HCT116 (cell line): ENCODE measurements at regions not wholly inside any gene's neighbourhood (a gene's known extent, or its start where the extent isn't known, plus 50 kb on each side); places are given as distances from the start of the nearest gene placed in this dataset.

Experiments used
- ATAC-seq: fragments of 200-7000 bp; cut with Tn5 transposase; 2 replicates; pipeline ENCODE4 v1.9.1; 2020; ENCODE audit warnings: mild to moderate bottlenecking, moderate library complexity
- BruUV-seq: library from RNA; stranded (reverse); fragments of 400-500 nt; replicated peaks from 2 replicates; lab custom pipeline; 2021; lab: Mats Ljungman, UMichigan
- CTCF ChIA-PET: fragments of 300-600 bp; sonication (Branson Sonifier 250); formaldehyde crosslinking; loops from one replicate; lab custom pipeline; 2021; ENCODE audit warnings: antibody characterized with exemption; lab: Charles Lee
- POLR2A ChIA-PET: fragments of 300-600, 350-600 bp; sonication (Branson Sonifier 250); formaldehyde crosslinking; loops from one replicate; lab custom pipeline; 2021; ENCODE audit warnings: antibody characterized with exemption; lab: Charles Lee
- RAD21 ChIA-PET, 2 experiments: fragments of 300-600 bp; sonication (Branson Sonifier 250); formaldehyde crosslinking; loops; one replicate each; lab custom pipeline; 2023; ENCODE audit warnings: low total read pairs in 2 of 2; ENCODE audit not compliant: uncharacterized antibody in 2 of 2, unreplicated experiment in 2 of 2, low non-redundant PET in 1 of 2; lab: Charles Lee
- DNase-seq: peaks from one replicate; pipeline ENCODE4 v3.0.0-alpha.2; 2010; ENCODE audit warnings: low read depth, low spot score
- H2AFZ ChIP-seq: fragments of 200-600 bp; shearing (Covaris generic), sonication (generic); 2 replicates; pipeline ENCODE4 v1.6.1; 2017; ENCODE audit warnings: low read depth, mixed run types, mixed read lengths, antibody characterized with exemption, low read length; ENCODE audit not compliant: poor library complexity, severe bottlenecking
- H3K27ac ChIP-seq: 2 replicates; pipeline ENCODE4 v1.5.1; 2012; ENCODE audit warnings: low read depth, low read length
- H3K27me3 ChIP-seq: fragments of 200-600 bp; sonication (generic); 2 replicates; pipeline ENCODE4 v1.6.1; 2016; ENCODE audit warnings: mixed run types, low read length, mixed read lengths; ENCODE audit not compliant: insufficient read depth
- H3K36me3 ChIP-seq, 2 experiments: fragments of 200-500 bp in 1 of 2; fragments of 200-600 bp in 1 of 2; sonication (Bioruptor generic) in 1 of 2; sonication (generic) in 1 of 2; 2 replicates each; pipeline versions ENCODE4 v1.5.1 to v1.6.1; 2014 to 2016; ENCODE audit warnings: low read length in 2 of 2, inconsistent platforms in 1 of 2, mixed read lengths in 1 of 2, mixed run types in 1 of 2; ENCODE audit not compliant: insufficient read depth in 2 of 2, control insufficient read depth in 1 of 2
- H3K4me1 ChIP-seq, 2 experiments: fragments of 200-600 bp in 1 of 2; sonication (generic) in 1 of 2; 2 replicates each; pipeline versions ENCODE4 v1.5.1 to v1.6.1; 2012 to 2017; ENCODE audit warnings: low read length in 2 of 2, inconsistent platforms in 1 of 2, mild to moderate bottlenecking in 1 of 2, mixed read lengths in 1 of 2, mixed run types in 1 of 2, moderate library complexity in 1 of 2; ENCODE audit not compliant: insufficient read depth in 2 of 2, control insufficient read depth in 1 of 2
- H3K4me2 ChIP-seq: fragments of 200-600 bp; sonication (generic); 2 replicates; pipeline ENCODE4 v1.6.1; 2017; ENCODE audit warnings: mixed run types, low read length, mixed read lengths
- H3K4me3 ChIP-seq, 2 experiments: fragments of 200-600 bp in 1 of 2; sonication (generic) in 1 of 2; replicated peaks in 1 of 2; 2 replicates each; pipeline ENCODE4 v1.5.1; 2011 to 2016; ENCODE audit warnings: low read length in 2 of 2, control low read depth in 1 of 2, low read depth in 1 of 2, mild to moderate bottlenecking in 1 of 2, mixed read lengths in 1 of 2, mixed run types in 1 of 2
- H3K79me2 ChIP-seq: fragments of 200-600 bp; sonication (generic); 2 replicates; pipeline ENCODE4 v1.6.1; 2017; ENCODE audit warnings: mild to moderate bottlenecking, mixed run types, low read length, moderate library complexity, mixed read lengths; ENCODE audit not compliant: insufficient read depth
- H3K9ac ChIP-seq: fragments of 200-600 bp; sonication (generic); 2 replicates; pipeline ENCODE4 v1.6.1; 2016; ENCODE audit warnings: low read length, mixed read lengths
- H3K9me2 ChIP-seq: fragments of 200-600 bp; sonication (generic), shearing (Covaris generic); 2 replicates; pipeline ENCODE4 v1.6.1; 2017; ENCODE audit warnings: mixed run types, mild to moderate bottlenecking, moderate library complexity; ENCODE audit not compliant: insufficient read depth
- H3K9me3 ChIP-seq, 2 experiments: fragments of 200-500 bp in 1 of 2; fragments of 200-600 bp in 1 of 2; sonication (Bioruptor generic) in 1 of 2; sonication (generic) in 1 of 2; 2 replicates each; pipeline ENCODE4 v1.6.1; 2014 to 2017; ENCODE audit warnings: low read length in 2 of 2, mixed read lengths in 2 of 2, inconsistent platforms in 1 of 2, low read depth in 1 of 2, mild to moderate bottlenecking in 1 of 2, mixed run types in 1 of 2, moderate library complexity in 1 of 2; ENCODE audit not compliant: control insufficient read depth in 1 of 2, insufficient read depth in 1 of 2
- H4K20me1 ChIP-seq: fragments of 200-600 bp; sonication (generic), shearing (Covaris generic); 2 replicates; pipeline ENCODE4 v1.6.1; 2017; ENCODE audit warnings: mixed run types, mild to moderate bottlenecking, moderate library complexity; ENCODE audit not compliant: insufficient read depth
- ATF3 ChIP-seq: IDR thresholded peaks from 2 replicates; pipeline ENCODE4 v1.6.1; 2012
- CEBPB ChIP-seq: IDR thresholded peaks from 2 replicates; pipeline ENCODE4 v1.6.1; 2012; ENCODE audit warnings: low read depth
- CTCF ChIP-seq, 3 experiments: fragments of 200-600 bp in 1 of 3; sonication (generic) in 1 of 3; IDR thresholded peaks in 2 of 3; conservative IDR thresholded peaks in 1 of 3; 2 replicates each; pipeline ENCODE4 v1.5.1; 2012 to 2017; ENCODE audit warnings: low read depth in 2 of 3, low read length in 2 of 3, antibody characterized with exemption in 1 of 3, borderline replicate concordance in 1 of 3, control low read depth in 1 of 3, mild to moderate bottlenecking in 1 of 3, mixed read lengths in 1 of 3, mixed run types in 1 of 3, moderate library complexity in 1 of 3; ENCODE audit not compliant: insufficient read depth in 1 of 3
- EGR1 ChIP-seq: IDR thresholded peaks from 2 replicates; pipeline ENCODE4 v1.6.1; 2012; ENCODE audit warnings: low read depth
- FOSL1 ChIP-seq: IDR thresholded peaks from 2 replicates; pipeline ENCODE4 v1.6.1; 2012; ENCODE audit warnings: low read depth
- POLR2A ChIP-seq: IDR thresholded peaks from 2 replicates; pipeline ENCODE4 v1.7.0; 2011; ENCODE audit warnings: borderline replicate concordance; ENCODE audit not compliant: insufficient read depth, insufficient read length; ENCODE audit errors: extremely low read depth
- POLR2AphosphoS5 ChIP-seq: IDR thresholded peaks from 2 replicates; pipeline ENCODE4 v1.6.1; 2011; ENCODE audit warnings: mild to moderate bottlenecking, low read depth, low read length, moderate library complexity
- RAD21 ChIP-seq: IDR thresholded peaks from 2 replicates; pipeline ENCODE4 v1.6.1; 2012; ENCODE audit warnings: low read depth, mild to moderate bottlenecking
- SIN3A ChIP-seq: IDR thresholded peaks from 2 replicates; pipeline ENCODE4 v1.6.1; 2012; ENCODE audit warnings: low read depth
- YY1 ChIP-seq: IDR thresholded peaks from 2 replicates; pipeline ENCODE4 v1.6.1; 2011; ENCODE audit warnings: low read length, low read depth, moderate library complexity, mild to moderate bottlenecking; ENCODE audit not compliant: insufficient replicate concordance; ENCODE audit errors: extremely low read depth
- ZBTB33 ChIP-seq: IDR thresholded peaks from 2 replicates; pipeline ENCODE4 v1.6.1; 2011; ENCODE audit warnings: mild to moderate bottlenecking, low read length, moderate library complexity; ENCODE audit not compliant: insufficient replicate concordance; ENCODE audit errors: extremely low read depth
- ZFX ChIP-seq: fragments of 450-650 bp; IDR thresholded peaks from 2 replicates; pipeline ENCODE4 v1.6.1; 2017
- ZNF274 ChIP-seq: fragments of 200-500 bp; sonication (Bioruptor generic); IDR thresholded peaks from 2 replicates; pipeline ENCODE4 v1.6.1; 2014; ENCODE audit warnings: mild to moderate bottlenecking, low read depth, low read length, inconsistent platforms
- intact Hi-C: fragments of 100-400 bp; cut with micrococcal nuclease; formaldehyde crosslinking; loops from 2 replicates; pipeline ENCODE4 v1.10.0; 2022

GRCh38 chr13:76725211-76725610, 161.0 kb downstream of the KCTD12 start:
- H3K27me3 ChIP-seq: no peaks in the 10 kb centered on the region
- no peaks in the 10 kb centered on the region for H3K9me2 ChIP-seq
- no peak for ATAC-seq
- H2AFZ ChIP-seq: no peak overlapping the region
- BruUV-seq: no TSS peak
- no peak overlapping the region for H3K27ac ChIP-seq
- no peaks in the 10 kb centered on the region; a peak in 1 of 4 replicates for H3K4me1 ChIP-seq
- intact Hi-C loops: no loop called here
- H3K9ac ChIP-seq: no peak overlapping the region
- TF ChIP-seq YY1 (no peak), ATF3 (no peak), CTCF (IDR thresholded peaks at IDR 0.05 in 2 of 3, conservative IDR thresholded peaks at IDR 0.05 in 1 of 3; ENCODE audit: borderline replicate concordance in 1 of 3, insufficient read depth in 1 of 3, low read depth in 2 of 3, low read length in 2 of 3) (no peak), EGR1 (no peak), POLR2AphosphoS5 (no peak), SIN3A (no peak), ZFX (no peak), FOSL1 (no peak)
- TF ChIP-seq, all 23 proteins: peak for 0
- no peaks in the 10 kb centered on the region for H3K9me3 ChIP-seq
- no peak overlapping the region for H3K4me2 ChIP-seq
- H3K36me3 ChIP-seq: no peaks in the 10 kb centered on the region
- H3K4me3 ChIP-seq: no peak overlapping the region
- CTCF ChIA-PET: no interaction called here
- no peak for DNase-seq
- no peaks in the 10 kb centered on the region for H4K20me1 ChIP-seq
- H3K79me2 ChIP-seq: no peaks in the 10 kb centered on the region
- POLR2A ChIA-PET: no interaction called here
- RAD21 ChIA-PET: no interaction called here

GRCh38 chr13:76724421-76724820, 161.8 kb downstream of the KCTD12 start:
- ATAC-seq (no peak), DNase-seq (no peak)
- H3K4me2 ChIP-seq: no peak overlapping the region
- no peaks in the 10 kb centered on the region for H3K79me2 ChIP-seq
- no peaks in the 10 kb centered on the region for H3K9me2 ChIP-seq
- H3K36me3 ChIP-seq: no peaks in the 10 kb centered on the region
- H3K9ac ChIP-seq: no peak overlapping the region
- no peaks in the 10 kb centered on the region for H4K20me1 ChIP-seq
- H3K9me3 ChIP-seq: no peaks in the 10 kb centered on the region
- no peak overlapping the region for H2AFZ ChIP-seq
- no peak overlapping the region for H3K27ac ChIP-seq
- intact Hi-C loops: no loop called here
- H3K4me1 ChIP-seq: no peaks in the 10 kb centered on the region; a peak in 1 of 4 replicates
- ChIA-PET POLR2A (no interaction called here), CTCF (no interaction called here), RAD21 (no interaction called here)
- no TSS peak for BruUV-seq
- no peak overlapping the region for H3K4me3 ChIP-seq
- no peaks in the 10 kb centered on the region for H3K27me3 ChIP-seq
- TF ChIP-seq POLR2A (no peak), ZBTB33 (no peak), ATF3 (no peak), ZNF274 (no peak), RAD21 (no peak), CEBPB (no peak), CTCF (IDR thresholded peaks at IDR 0.05 in 2 of 3, conservative IDR thresholded peaks at IDR 0.05 in 1 of 3; ENCODE audit: borderline replicate concordance in 1 of 3, insufficient read depth in 1 of 3, low read depth in 2 of 3, low read length in 2 of 3) (no peak)
